ENCODE measurements at regions not wholly inside any gene's neighbourhood (a gene's known extent, or its start where the extent isn't known, plus 50 kb on each side); places are given as distances from the start of the nearest gene placed in this dataset.

GRCh38 chr12:83470749-83471148 lies 784.0 kb downstream of the TMTC2 start:
- Histone ChIP-seq H3K9ac (ENCODE audit: low read length) (no peak overlapping the region), H4K20me1 (ENCODE audit: insufficient read depth, low read length) (no peaks in the 10 kb centered on the region), H3K4me2 (ENCODE audit: low read length) (no peak overlapping the region), H3K4me3 (ENCODE audit: low read length) (no peak overlapping the region), H2AFZ (ENCODE audit: low read depth, low read length) (no peak overlapping the region), H3K79me2 (ENCODE audit: low read length) (no peaks in the 10 kb centered on the region), H3K9me3 (ENCODE audit: insufficient read depth, low read length) (no peaks in the 10 kb centered on the region), H3K36me3 (replicated peaks; ENCODE audit: low read depth, low read length) (no peaks in the 10 kb centered on the region), H3K27ac (ENCODE audit: low read length) (no peak overlapping the region), H3K4me1 (ENCODE audit: low read length) (peaks cover 9% of the 10 kb centered on the region; the same call in 1 of the 2 replicates), H3K27me3 (ENCODE audit: low read depth, low read length) (no peaks in the 10 kb centered on the region)
- no peak for TF ChIP-seq CTCF (IDR thresholded peaks at IDR 0.05; ENCODE audit: low read depth, low read length)

GRCh38 chr12:83468988-83469908 lies 782.5 kb downstream of the TMTC2 start:
- TF ChIP-seq CTCF (IDR thresholded peaks at IDR 0.05; ENCODE audit: low read depth, low read length) (no peak), EZH2phosphoT487 (IDR thresholded peaks at IDR 0.05; ENCODE audit: low read depth) (no peak)
- Histone ChIP-seq H3K27me3 (ENCODE audit: low read depth, low read length) (no peaks in the 10 kb centered on the region), H3K9ac (ENCODE audit: low read length) (no peak overlapping the region), H3K4me3 (ENCODE audit: low read length) (no peak overlapping the region), H2AFZ (ENCODE audit: low read depth, low read length) (no peak overlapping the region), H3K9me3 (ENCODE audit: insufficient read depth, low read length) (no peaks in the 10 kb centered on the region), H3K4me1 (ENCODE audit: low read length) (peaks cover 8% of the 10 kb centered on the region; the same call in 1 of the 2 replicates), H4K20me1 (ENCODE audit: insufficient read depth, low read length) (no peaks in the 10 kb centered on the region), H3K4me2 (ENCODE audit: low read length) (no peak overlapping the region), H3K36me3 (replicated peaks; ENCODE audit: low read depth, low read length) (no peaks in the 10 kb centered on the region), H3K79me2 (ENCODE audit: low read length) (no peaks in the 10 kb centered on the region), H3K27ac (ENCODE audit: low read length) (no peak overlapping the region)

GRCh38 chr12:83465632-83466031 lies 778.9 kb downstream of the TMTC2 start:
- H2AFZ ChIP-seq (ENCODE audit: low read depth, low read length) = no peak overlapping the region
- H3K4me3 ChIP-seq (ENCODE audit: low read length) = no peak overlapping the region
- H3K9ac ChIP-seq (ENCODE audit: low read length) = no peak overlapping the region
- TF ChIP-seq EZH2phosphoT487 (IDR thresholded peaks at IDR 0.05; ENCODE audit: low read depth) = no peak
- no peak for TF ChIP-seq CTCF (IDR thresholded peaks at IDR 0.05; ENCODE audit: low read depth, low read length)
- H3K36me3 ChIP-seq (replicated peaks; ENCODE audit: low read depth, low read length) = no peaks in the 10 kb centered on the region
- H3K79me2 ChIP-seq (ENCODE audit: low read length) = no peaks in the 10 kb centered on the region
- no peak overlapping the region for H3K4me2 ChIP-seq (ENCODE audit: low read length)
- H3K27ac ChIP-seq (ENCODE audit: low read length) = no peak overlapping the region
- 0 out of 2 replicates have a peak, but pooled peaks cover 3% of the 10 kb centered on the region for H3K9me3 ChIP-seq (ENCODE audit: insufficient read depth, low read length)
- H3K4me1 ChIP-seq (ENCODE audit: low read length) = no peaks in the 10 kb centered on the region
- no peaks in the 10 kb centered on the region for H3K27me3 ChIP-seq (ENCODE audit: low read depth, low read length)
- H4K20me1 ChIP-seq (ENCODE audit: insufficient read depth, low read length) = no peaks in the 10 kb centered on the region

- Histone ChIP-seq H3K27ac (ENCODE audit: low read length) (no peak overlapping the region), H3K4me2 (ENCODE audit: low read length) (no peak overlapping the region), H3K36me3 (replicated peaks; ENCODE audit: low read depth, low read length) (no peaks in the 10 kb centered on the region), H3K4me3 (ENCODE audit: low read length) (no peak overlapping the region), H2AFZ (ENCODE audit: low read depth, low read length) (no peak overlapping the region), H3K9ac (ENCODE audit: low read length) (no peak overlapping the region), H3K4me1 (ENCODE audit: low read length) (no peaks in the 10 kb centered on the region), H3K9me3 (ENCODE audit: insufficient read depth, low read length) (0 out of 2 replicates have a peak, but pooled peaks cover 3% of the 10 kb centered on the region), H3K27me3 (ENCODE audit: low read depth, low read length) (no peaks in the 10 kb centered on the region), H3K79me2 (ENCODE audit: low read length) (no peaks in the 10 kb centered on the region), H4K20me1 (ENCODE audit: insufficient read depth, low read length) (no peaks in the 10 kb centered on the region)
- TF ChIP-seq EZH2phosphoT487 (IDR thresholded peaks at IDR 0.05; ENCODE audit: low read depth) (no peak), CTCF (IDR thresholded peaks at IDR 0.05; ENCODE audit: low read depth, low read length) (no peak)
Measured at GRCh38 chr12:83462419-83462818, 775.7 kb downstream of the TMTC2 start.
